OCI-LY1 (cell line): ENCODE measurements at regions not wholly inside any gene's neighbourhood (a gene's known extent, or its start where the extent isn't known, plus 50 kb on each side); places are given as distances from the start of the nearest gene placed in this dataset.

Source experiments
- CTCF ChIP-seq: fragments of 200-600 bp; sonication (generic), shearing (Covaris generic); IDR thresholded peaks from 2 replicates; pipeline ENCODE4 v1.5.1; 2017; ENCODE audit warnings: mild to moderate bottlenecking, antibody characterized with exemption, low read length, moderate library complexity, mixed read lengths
- EZH2 ChIP-seq: fragments of 200-600 bp; sonication (generic), shearing (Covaris generic); IDR thresholded peaks from 2 replicates; pipeline ENCODE4 v1.8.0; 2017; ENCODE audit warnings: borderline replicate concordance, mixed run types, mild to moderate bottlenecking, antibody characterized with exemption, low read length, moderate library complexity, mixed read lengths

- no peak for TF ChIP-seq CTCF
- TF ChIP-seq EZH2, result no peak
Observed at GRCh38 chr1:104100115-104100514, 350.4 kb downstream of the AMY1C start.
